Stimulated activated CD8-positive, alpha-beta memory T cell treated with anti-CD3 and anti-CD28 coated beads, Interleukin-12 subunit alpha, Interleukin-12 subunit beta, amount 100 ng/mL, for 24 hours (primary cell): ENCODE measurements at regions not wholly inside any gene's neighbourhood (a gene's known extent, or its start where the extent isn't known, plus 50 kb on each side); places are given as distances from the start of the nearest gene placed in this dataset.
"Not testable (repeated sequence)": the region's sequence is repeated elsewhere in the genome, so short reads cannot be mapped to it uniquely, and the experiment has no call there.

ENCODE experiments used
- DNase-seq: peaks from one replicate; pipeline ENCODE4 v3.0.0-alpha.2; 2020; ENCODE audit errors: extremely low read depth

DNA sequence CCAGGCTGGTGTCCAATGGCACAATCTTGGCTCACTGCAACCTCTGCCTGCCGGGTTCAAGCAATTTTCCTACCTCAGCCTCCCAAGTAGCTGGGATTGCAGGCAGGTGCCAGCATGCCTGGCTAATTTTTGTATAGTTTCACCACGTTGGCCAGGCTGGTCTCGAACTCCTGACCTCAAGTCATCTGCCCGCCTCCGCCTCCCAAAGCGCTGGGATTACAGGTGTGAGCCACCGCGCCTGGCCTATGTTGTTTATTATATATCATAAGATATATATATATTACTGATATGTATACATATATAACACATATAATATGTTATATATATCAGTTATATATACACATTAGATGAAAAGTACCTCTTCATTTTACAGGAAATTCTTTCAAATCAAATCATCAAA, 914.7 kb downstream of the FOXD4L5 start:
- DNase-seq = not testable (repeated sequence)

GRCh38 chr9:64369644-64370043, 915.4 kb downstream of the FOXD4L5 start:
- DNase-seq = not testable (repeated sequence)

DNA sequence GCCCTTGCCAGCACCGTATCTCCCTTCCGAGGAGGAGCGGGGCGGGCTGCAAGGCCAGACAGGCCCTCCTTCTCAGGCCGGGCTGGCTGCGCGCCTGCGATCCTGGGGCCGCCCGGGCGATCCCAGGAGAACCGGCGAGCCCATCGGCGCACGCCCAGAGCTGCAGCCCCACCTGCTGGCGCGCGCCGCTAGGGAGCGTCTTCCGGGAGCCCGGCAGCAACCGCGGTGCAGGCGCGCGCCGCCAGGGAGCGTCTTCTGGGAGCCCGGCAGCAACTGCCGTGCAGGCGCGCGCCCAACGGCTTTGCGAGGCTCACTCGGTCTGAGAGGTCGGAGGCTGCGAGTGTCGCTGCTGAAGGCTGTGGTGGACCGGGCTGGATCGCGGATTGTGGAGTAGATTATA, 915.9 kb downstream of the FOXD4L5 start:
- peak; percentile 42 for DNase-seq

DNA sequence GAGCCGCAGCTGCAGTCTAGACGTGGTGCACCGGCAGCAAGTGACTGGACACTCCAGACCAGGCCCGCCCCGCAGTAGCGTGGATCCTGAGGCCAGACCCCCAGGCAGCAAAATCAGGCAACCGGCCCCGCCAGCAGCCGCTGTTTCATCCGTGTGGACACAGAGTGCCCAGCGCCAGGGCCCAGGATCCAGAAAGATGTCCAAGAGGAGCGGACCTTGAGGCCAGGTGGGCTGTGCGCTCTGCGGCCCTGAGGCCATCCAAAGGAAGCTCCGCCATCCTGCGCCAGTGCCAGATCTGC, 916.4 kb downstream of the FOXD4L5 start:
- not testable (repeated sequence) for DNase-seq

DNA sequence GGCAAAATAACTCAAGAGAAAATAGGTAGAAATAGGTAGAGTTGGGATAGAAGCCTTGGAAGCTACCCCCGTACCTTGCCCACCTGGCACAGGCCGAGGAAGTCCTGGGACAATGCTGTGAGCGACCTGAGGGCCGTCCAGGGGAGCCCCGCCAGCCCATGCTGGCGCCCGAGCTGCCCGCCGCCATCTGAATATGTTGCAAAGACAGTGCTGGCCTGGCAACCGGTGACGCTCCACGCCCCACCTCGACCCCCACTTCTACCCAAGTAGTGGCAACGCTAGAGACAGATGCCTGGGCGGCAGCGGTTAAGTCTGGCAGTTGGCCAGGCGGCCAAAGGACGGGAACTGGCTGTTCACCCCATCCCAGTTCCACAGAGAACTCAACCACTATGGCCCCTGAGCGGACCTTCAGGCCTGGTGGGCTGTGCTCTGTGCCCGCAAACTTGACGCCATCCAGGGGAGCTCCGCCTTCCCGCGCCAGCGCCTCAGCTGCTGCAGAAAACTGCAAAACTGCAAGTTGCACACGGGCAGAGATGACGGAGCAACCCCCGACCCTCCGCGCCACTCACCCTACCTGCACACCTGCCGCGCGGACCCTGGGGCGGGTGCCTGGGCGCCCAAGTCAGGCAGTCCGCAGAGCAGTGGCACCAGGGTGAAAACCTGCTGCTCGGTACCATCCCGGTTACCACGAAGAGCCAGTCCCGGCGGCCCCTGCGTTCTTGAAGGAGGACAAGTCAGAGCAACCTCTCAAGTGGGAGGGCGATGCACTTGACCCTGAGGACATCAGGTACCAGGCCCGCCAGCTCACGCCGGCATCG, 917.0 kb downstream of the FOXD4L5 start:
- DNase-seq = not testable (repeated sequence)
